HG03432 (cell line): ENCODE measurements at regions not wholly inside any gene's neighbourhood (a gene's known extent, or its start where the extent isn't known, plus 50 kb on each side); places are given as distances from the start of the nearest gene placed in this dataset.

Experiments used
- ATAC-seq: cut with Tn5 transposase; IDR thresholded peaks from one replicate; pipeline ENCODE4 v1.9.1; 2021; ENCODE audit warnings: mild to moderate bottlenecking, moderate library complexity; ENCODE audit not compliant: unreplicated experiment

GRCh38 chr3:14286887-14287500 lies 108.4 kb downstream of the LSM3 start:
- no peak for ATAC-seq

- ATAC-seq = no peak
These were observed 109.7 kb downstream of the LSM3 start for GRCh38 chr3:14288177-14288788.

GRCh38 chr3:14288833-14289451 lies 110.3 kb downstream of the LSM3 start:
- no peak for ATAC-seq

- ATAC-seq = no peak
These were observed 111.2 kb downstream of the LSM3 start for GRCh38 chr3:14289590-14290461.

- ATAC-seq = no peak
These were observed 111.6 kb upstream of the SLC6A6 start for GRCh38 chr3:14290631-14291385.

GRCh38 chr3:14295037-14295436 lies 107.4 kb upstream of the SLC6A6 start:
- ATAC-seq = no peak

- ATAC-seq = no peak
These were observed 106.6 kb upstream of the SLC6A6 start for GRCh38 chr3:14295801-14296200.

- ATAC-seq = no peak
These were observed 105.1 kb upstream of the SLC6A6 start for GRCh38 chr3:14297305-14297704.

- no peak for ATAC-seq
These were observed 104.6 kb upstream of the SLC6A6 start for GRCh38 chr3:14297784-14298236.

- ATAC-seq = no peak
These were observed 104.0 kb upstream of the SLC6A6 start for GRCh38 chr3:14298442-14298841.

- no peak for ATAC-seq
These were observed 103.3 kb upstream of the SLC6A6 start for GRCh38 chr3:14298991-14299555.

- no peak for ATAC-seq
These were observed 102.6 kb upstream of the SLC6A6 start for GRCh38 chr3:14299767-14300166.

- ATAC-seq = no peak
These were observed 101.5 kb upstream of the SLC6A6 start for GRCh38 chr3:14300721-14301399.

- no peak for ATAC-seq
These were observed 100.8 kb upstream of the SLC6A6 start for GRCh38 chr3:14301558-14301957.

- ATAC-seq = no peak
These were observed 98.9 kb upstream of the SLC6A6 start for GRCh38 chr3:14303336-14304100.

GRCh38 chr3:14304101-14305045 lies 98.0 kb upstream of the SLC6A6 start:
- no peak for ATAC-seq

- ATAC-seq = no peak
These were observed 97.1 kb upstream of the SLC6A6 start for GRCh38 chr3:14305324-14305723.

- ATAC-seq = no peak
These were observed 96.3 kb upstream of the SLC6A6 start for GRCh38 chr3:14306142-14306541.
